GM03348 (cell line): ENCODE measurements at regions not wholly inside any gene's neighbourhood (a gene's known extent, or its start where the extent isn't known, plus 50 kb on each side); places are given as distances from the start of the nearest gene placed in this dataset.

Source experiments
- DNase-seq: peaks from one replicate; pipeline ENCODE4 v3.0.0; 2012; ENCODE audit warnings: low spot score

DNA sequence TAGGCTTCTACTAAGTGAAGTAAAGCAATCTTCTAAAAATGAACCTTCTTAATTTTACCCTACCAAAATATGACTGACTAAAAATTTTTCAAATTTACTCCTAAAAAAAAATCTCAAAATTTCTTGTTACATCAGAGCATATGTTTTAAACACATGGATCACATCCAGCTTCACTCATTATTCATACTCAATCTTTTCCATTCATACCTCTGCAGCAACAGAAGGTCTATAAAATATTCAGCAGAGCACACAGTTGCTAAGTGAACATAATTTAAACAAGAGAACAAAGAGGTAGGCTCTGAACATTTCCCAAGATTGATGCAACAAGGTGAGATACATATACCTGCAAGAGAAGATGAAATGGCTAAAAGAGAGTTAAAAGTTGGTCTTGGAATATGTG, 213.9 kb downstream of the SOD2 start:
- DNase-seq: no peak

DNA sequence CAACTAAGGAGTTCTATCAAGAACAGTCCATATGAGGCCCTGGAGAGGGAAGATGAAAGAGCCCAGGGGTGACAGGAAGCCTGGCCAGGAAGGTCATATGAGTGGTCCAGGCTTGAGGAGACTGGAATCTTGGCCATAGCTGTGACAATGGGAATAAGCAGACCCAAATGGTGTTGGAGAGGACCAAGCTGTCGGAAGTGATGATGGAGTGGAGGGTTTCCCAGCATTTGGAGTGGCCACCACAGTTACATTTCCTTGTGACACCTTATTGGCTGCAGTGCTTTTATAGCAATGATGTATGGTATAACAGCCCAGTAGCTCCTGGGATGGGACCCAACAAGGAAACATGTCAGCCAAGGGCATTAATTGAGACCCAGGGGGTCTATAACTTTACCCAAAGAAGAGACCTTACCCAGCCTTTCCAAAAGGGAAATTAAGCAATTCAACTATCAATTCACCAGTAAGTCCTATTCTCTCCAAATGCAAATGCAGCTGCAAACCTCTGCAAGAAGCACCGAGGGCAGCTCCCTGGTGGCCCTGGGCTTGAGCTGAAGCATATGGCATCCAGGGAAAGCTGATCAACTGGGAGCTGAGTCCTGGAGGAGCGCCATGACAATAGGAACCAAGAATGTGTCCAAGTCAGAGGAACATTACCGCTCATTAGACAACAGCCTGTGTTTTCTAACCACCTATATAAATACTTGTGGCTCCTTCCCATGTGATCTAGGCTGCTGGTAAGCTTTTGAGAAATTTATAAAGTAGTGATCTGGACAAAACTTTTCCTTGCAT, 219.4 kb downstream of the SOD2 start:
- DNase-seq: no peak

- DNase-seq: no peak
Measured at GRCh38 chr6:159470397-159470796, 222.6 kb downstream of the SOD2 start.

DNA sequence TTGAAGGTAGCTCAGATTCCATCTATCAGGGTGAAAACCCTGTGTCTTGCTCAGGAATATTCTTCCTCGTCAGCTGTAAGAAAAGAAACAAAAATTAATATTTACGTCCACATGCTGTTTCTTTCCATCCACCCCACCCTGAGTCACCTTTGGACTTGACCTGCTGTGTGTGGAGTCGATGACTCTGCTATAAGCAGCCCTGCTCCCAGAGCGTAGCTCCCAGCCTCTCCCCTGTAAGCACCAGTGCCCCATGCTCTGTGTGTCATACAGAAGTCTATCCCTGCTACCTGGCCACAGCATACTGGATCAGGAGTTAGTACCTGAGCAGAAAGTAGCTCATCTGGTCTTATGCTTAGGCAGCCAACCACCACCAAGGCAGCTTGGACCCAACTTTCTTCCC, 223.6 kb downstream of the SOD2 start:
- DNase-seq: no peak

DNA sequence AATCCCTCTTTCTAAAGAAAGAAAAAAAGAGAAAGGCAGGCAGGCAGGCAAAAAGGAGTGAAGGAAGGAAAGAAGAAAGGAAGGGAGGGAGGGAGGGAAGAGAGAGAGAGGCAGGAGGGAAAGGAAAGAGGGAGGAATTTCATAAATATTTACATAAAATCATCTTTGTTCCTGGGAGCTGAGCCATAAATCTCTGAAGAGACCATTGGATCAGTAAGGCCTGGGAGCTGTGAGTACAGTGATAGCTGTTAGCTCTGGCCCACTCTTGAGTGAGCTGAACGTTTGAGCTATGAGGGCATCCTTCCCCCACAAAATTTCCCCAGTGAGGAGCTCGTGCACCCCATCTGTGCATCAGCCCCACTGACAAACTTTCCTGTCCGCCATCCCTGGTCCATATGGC, 224.0 kb downstream of the SOD2 start:
- no peak for DNase-seq

DNA sequence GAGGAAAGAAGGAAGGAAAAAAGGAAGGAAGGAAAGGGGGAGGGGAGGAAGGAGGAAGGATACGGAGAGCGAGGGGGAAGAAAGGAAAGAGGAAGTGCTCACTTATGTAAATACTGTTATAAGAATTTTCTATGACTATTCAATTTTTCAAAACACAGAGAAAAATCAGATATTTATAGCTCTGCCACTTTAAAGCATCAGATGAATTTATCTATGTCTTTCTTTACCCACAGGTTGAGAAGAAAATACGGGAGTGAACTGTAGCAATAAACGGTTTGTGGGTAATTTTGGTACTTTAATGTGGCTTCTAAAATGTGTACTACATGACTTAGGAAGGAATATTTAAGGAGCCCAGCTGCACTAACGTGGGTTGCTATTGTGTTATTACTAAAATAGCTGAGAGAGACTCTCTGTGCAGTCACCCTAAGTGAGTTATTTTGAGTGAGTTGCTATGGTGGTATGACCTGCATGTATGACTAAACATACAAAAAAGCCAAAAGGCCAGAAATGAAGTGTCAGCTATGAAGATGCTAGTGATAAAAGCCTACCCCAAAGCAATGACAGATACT, 225.5 kb downstream of the SOD2 start:
- DNase-seq: peak; percentile 51

DNA sequence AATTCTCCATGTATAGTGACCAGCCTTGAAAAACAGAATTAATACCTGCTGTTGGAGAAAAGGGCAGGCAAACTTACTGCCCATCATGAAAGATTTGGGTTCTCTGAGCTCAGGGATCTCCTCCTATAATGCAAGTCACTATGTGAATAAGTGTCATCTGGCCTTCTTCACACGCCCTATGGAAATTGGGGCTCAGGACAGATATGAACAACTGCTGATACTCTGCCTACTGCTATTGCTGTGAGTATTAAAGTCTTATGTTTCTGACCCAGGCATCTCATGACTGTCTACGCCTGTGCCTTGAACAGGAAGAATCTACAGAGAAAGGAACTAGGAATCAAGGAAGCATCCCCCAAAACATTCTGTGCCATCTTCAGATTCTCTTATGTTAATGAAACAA, 226.1 kb downstream of the SOD2 start:
- DNase-seq: no peak

DNA sequence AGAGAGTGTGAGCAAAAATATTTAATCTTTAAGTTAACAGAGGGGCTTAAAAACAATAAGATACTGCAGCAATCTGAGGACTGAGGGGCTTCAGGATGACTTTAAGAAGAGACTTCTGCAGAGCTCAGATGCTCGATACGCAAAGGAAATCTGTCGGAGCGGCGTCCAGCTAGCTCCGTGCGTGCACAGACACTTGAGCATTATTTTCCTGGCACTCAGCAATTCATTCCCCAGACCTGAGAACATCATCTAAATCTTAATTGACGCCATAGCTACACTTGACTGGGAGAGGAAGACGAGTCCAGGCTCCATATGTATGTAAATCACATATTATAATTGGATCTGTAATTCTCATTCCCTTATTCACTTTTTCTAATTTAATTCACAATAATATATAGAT, 228.2 kb downstream of the SOD2 start:
- DNase-seq: no peak

GRCh38 chr6:159463119-159463829, 229.8 kb downstream of the SOD2 start:
- no peak for DNase-seq

DNA sequence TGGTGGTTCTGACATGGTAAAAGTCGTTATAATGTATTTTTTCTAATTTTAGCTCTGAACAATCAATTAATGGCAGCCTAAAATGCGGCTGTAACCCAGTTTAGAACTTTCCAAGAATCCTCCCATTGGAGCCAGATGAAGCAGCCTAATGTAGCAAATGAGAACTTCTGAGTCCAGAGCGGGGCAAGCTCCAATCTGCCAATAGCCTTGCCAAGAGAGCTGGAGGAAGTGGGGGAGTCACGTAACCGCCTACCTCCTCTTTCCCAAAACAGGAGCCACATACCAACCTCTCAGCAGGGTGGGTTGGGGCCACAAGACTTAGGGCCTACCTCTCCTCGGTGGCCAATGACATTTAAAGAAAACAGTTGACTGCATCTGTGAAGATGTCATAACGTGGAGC, 230.6 kb downstream of the SOD2 start:
- no peak for DNase-seq

DNA sequence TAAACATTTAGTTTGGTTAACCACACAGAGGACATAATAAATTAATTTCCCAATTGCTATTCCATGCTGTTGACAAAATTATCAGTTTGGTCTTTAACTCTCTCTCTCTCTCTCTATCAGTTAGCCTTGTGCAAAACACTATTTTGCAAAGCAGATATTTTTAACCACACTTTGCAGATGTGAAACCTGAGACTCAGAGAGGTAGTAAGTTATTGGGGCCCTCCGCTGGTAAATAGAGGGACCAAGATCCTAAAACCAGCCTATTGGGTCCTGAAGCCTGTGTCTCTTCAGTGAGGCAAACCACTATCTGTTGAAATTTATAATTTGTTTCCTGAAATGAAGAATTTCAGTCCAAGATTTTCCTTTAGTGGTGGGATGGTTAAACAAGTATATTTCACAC, 231.0 kb downstream of the SOD2 start:
- no peak for DNase-seq

DNA sequence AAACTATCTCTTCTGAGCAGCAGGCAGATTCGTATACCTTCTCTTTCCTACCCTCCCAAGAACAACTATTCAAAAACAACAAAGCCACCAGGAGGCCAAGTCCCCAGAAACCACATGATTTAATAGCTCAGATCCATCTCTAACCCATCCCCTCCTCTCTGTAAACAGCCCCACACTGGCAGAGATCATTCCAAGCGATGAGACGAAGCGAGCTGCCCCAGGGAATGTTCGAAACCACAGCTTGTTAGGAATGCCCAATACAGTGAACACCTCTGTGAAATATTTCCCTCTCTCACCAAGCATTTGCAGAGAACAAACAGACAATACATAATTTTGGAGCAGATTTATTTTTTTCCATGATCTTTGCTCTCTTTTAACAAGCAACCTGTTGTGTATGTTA, 231.8 kb downstream of the SOD2 start:
- no peak for DNase-seq

GRCh38 chr6:159460476-159460875, 232.6 kb downstream of the SOD2 start:
- no peak for DNase-seq

DNA sequence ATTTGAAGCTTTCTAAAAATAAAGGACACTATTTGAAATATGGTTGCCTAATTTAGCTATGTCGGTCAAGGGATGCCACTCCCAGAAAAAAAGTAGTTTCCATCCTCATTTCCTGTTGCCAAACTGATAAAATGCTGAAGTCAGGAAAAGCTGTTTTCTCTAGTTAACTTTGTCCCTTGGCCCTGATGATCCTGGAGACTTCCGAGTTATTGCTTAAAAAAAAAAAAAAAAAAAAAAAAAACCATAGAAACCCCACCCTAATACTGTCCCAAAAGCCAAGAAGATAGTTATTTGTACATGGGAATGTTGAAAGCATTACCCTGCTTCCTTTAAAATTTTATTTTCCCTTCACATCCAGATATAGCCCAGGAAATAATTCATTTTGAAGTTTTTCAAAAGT, 236.7 kb downstream of the SOD2 start:
- DNase-seq: no peak

DNA sequence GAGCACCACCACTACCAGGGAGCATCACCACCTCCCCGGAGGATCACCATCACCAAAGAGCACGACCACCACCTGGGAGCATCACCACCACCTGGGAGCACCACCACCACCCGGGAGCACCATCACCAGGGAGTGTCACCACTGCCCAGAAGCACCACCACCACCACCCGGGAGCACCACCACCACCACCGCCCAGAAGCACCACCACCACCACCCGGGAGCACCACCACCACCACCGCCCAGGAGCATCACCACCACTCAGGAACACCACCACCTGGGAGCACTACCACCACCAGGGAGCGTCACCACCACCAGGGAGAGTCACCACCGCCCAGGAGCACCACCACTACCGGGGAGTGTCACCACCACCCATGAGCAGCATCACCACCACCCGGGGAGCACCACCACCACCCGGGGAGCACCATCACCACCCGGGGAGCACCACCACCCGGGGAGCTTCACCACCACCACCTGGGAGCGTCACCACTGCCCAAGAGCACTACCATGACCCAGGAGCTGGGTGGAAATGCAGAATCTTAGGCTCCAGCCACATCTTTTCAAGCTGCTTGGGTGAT, 237.3 kb downstream of the SOD2 start:
- DNase-seq: no peak

DNA sequence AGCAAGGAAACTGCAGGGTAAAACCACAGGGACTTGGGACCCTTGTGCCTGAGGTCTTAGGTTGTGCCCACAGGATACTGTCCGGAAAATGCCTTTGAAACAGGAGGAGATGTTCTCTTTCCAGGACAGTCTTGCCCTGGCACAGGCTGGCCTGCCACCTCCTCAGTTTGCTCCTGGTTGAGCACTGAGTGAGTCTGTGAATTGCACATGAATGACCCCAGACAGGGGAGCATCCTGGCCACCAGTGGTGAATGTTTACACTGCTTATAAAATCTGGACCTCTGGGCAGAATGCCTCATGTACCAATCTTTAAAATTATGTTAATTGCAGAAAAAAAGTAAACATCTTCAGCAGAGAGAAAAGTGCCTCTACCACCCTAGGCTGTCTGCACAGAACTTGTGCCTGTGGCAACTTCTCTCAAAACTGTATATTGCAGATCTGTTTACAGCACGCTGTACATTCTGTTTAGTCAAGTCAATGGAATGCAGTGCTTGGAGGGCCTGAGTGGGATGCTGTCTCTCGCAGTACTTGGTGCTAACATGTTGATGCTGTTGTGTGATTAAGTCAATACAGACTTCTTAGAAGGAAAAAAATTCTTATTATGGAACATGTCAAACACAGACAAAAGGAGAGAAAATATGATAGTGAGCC, 242.1 kb downstream of the SOD2 start:
- peak; percentile 50 for DNase-seq

- no peak for DNase-seq
Measured at GRCh38 chr6:159446340-159446739, 246.7 kb downstream of the SOD2 start.

GRCh38 chr6:159445351-159445750, 247.7 kb downstream of the SOD2 start:
- DNase-seq: no peak

DNA sequence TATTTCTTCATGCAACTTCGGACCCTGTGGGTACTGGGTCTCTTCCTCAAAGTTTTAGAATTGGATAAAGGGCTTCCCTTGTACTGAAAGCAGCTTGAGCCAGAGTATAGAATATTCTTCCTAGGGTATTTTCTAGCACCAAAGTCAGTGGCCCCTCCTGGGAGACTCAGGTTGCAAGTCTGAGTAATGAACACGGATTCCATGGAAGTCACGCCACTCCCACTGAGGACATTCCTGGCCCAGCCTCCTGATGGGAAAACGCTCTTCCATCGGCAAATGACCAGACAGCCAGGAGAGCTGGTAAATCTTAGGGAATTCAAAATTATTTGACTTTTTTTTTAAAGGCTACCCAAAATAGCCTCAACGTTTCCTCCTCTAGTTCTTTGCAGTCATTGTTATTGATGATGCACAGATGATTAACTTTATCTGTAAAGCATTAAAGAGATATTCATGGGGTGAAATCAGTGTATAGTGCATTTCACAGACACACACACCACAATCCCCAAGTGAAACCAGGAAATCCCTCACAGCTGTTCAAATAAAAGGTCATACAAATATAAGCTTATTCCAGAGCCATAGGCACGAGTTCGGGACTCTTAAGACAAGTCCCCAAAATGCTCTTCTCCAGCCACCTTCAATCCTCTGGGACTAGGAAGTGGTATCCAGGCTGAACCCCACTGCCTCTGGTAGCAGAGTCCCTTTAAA, 248.8 kb downstream of the SOD2 start:
- DNase-seq: no peak

GRCh38 chr6:159443417-159443920, 249.6 kb downstream of the SOD2 start:
- DNase-seq: no peak

- DNase-seq: no peak
Measured at GRCh38 chr6:159441704-159441981, 251.4 kb downstream of the SOD2 start.
